ENCODE measurements at regions not wholly inside any gene's neighbourhood (a gene's known extent, or its start where the extent isn't known, plus 50 kb on each side); places are given as distances from the start of the nearest gene placed in this dataset.

GRCh38 chr10:3413937-3414666 is 241.5 kb upstream of the PITRM1 start:
- no peak for DNase-seq (ENCODE audit: low spot score)

GRCh38 chr10:3412646-3413045 is 240.1 kb upstream of the PITRM1 start:
- DNase-seq (ENCODE audit: low spot score): no peak

DNA sequence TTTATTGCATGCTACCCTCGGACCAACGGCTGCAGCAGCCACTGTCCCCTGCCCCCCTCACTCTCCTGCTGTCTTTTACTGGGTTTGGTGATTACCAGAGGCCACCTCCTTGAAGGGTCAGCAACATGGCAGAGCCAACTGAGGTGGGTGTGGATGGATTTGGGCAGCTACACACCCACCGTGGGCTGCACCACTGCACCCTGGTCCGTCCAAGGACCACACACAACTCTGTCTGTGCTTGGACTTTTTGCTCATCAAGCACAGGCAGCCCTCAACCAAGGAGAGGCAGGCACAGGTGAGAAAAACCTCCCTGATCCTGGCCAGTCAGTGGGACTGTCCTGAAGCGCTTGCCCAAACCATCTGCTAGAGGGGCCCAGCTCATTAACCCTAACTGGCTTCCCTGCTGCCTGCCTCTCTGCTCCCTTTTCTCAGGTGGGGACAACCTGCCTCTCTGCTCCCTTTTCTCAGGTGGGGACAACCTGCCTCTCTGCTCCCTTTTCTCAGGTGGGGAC is 239.5 kb upstream of the PITRM1 start:
- DNase-seq (ENCODE audit: low spot score): no peak

- no peak for DNase-seq (ENCODE audit: low spot score)
Observed at GRCh38 chr10:3411044-3411443, 238.5 kb upstream of the PITRM1 start.

- DNase-seq (ENCODE audit: low spot score): no peak
Observed at GRCh38 chr10:3409928-3410327, 237.3 kb upstream of the PITRM1 start.

- no peak for DNase-seq (ENCODE audit: low spot score)
Observed at GRCh38 chr10:3408603-3409365, 236.2 kb upstream of the PITRM1 start.

- peak; percentile 57 for DNase-seq (ENCODE audit: low spot score)
Observed at GRCh38 chr10:3407208-3407607, 234.6 kb upstream of the PITRM1 start.

DNA sequence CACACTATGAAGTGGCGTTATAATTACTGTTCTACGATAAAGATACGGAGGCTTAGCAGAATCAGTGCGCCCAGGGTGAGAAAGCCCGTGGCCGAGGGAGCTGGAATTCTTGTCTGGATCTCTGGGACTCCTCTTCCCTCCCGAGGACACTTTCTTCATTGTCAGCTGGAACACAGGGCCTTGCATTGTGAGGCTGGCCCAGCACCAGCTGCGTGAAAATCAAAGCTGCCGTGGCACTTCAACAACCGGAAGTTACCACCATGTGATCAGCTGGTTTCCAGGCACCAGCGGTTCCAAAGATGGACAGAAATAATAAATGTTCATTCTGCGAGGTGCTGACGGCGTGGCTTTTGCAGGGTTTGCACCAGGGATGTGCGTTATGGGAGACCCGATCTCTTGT is 234.0 kb upstream of the PITRM1 start:
- no peak for DNase-seq (ENCODE audit: low spot score)

DNA sequence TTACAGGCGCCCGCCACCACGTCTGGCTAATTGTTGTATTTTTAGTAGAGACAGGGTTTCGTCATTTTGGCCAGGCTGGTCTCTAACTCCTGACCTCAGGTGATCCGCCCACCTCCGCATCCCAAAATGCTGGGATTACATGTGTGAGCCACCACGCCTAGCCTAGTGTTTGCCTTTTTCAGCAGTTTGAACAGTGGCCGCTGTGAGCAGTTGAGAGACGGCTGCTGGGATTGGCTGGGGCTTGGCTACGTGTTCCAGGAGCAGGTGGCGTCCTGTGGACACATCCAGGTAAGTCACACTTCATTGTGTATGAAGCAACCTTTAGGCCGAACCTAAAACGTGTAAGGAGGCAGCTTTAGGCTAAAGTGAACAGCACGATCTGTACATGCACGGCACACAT is 231.8 kb upstream of the PITRM1 start:
- DNase-seq (ENCODE audit: low spot score): no peak

- no peak for DNase-seq (ENCODE audit: low spot score)
Observed at GRCh38 chr10:3402187-3402751, 229.7 kb upstream of the PITRM1 start.

GRCh38 chr10:3401491-3401938 is 228.9 kb upstream of the PITRM1 start:
- peak; percentile 65 for DNase-seq (ENCODE audit: low spot score)

GRCh38 chr10:3400348-3400747 is 227.8 kb upstream of the PITRM1 start:
- no peak for DNase-seq (ENCODE audit: low spot score)

GRCh38 chr10:3399756-3400155 is 227.2 kb upstream of the PITRM1 start:
- no peak for DNase-seq (ENCODE audit: low spot score)

DNA sequence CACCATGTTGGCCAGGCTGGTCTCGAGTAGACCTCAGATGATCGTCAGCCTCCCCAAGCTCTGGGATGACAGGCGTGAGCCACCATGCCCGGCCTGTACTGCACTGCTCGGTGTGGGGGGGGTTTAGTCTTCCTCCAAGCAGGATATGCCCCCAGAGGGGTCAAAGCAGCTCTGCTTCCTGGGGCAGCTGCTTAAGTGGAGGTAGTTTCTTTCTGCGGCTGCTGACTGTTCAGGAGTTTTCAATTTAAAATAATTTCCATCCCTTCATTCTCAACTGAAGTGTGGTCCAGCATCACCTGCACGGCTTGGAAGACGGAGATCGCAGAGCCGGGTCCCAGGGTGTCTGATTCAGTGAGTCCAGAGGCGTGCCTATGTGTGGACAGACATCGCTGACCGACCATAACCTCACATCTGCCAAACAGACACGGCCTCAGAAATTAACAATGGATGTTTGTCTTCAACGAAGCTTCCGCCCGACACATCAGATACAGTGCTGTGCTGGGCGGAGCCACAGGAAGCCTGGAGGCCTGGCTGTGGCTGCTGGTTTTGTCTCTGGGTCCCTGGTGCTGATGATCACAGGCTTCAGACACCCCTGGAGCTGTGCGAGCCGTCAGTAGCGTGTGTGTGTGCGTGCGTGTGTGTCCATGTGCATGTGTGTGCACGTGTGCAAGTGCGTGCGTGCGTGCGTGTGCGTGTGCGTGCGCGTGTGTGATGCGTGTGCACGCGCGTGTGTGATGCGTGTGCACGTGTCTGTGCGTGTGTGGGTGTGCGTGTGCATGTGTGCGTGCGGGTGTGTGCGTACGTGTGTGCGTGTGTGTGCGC is 226.5 kb upstream of the PITRM1 start:
- no peak for DNase-seq (ENCODE audit: low spot score)

GRCh38 chr10:3397846-3398245 is 225.3 kb upstream of the PITRM1 start:
- DNase-seq (ENCODE audit: low spot score): no peak

- peak; percentile 21 for DNase-seq (ENCODE audit: low spot score)
Observed at GRCh38 chr10:3397231-3397630, 224.6 kb upstream of the PITRM1 start.

DNA sequence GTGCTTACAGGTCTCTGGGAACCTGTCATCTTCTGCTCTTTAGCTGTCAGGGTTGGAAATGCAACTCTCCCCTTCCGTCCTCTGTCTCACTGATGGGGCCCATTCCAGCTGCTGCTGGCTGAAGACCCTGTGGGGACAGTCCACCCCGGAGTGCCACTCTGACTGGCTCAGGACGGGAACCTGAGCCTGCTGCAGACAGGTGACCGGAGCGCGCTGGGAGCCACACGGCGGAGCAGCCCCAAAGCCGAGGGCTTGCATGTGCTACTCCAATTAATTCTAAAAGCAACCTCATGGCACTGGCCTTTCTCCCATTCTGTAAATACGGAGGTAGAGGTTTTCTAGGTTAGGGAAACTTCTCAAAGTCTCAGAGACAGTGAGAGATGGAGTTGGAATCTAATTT is 223.5 kb upstream of the PITRM1 start:
- DNase-seq (ENCODE audit: low spot score): no peak

GRCh38 chr10:3395458-3395861 is 222.9 kb upstream of the PITRM1 start:
- DNase-seq (ENCODE audit: low spot score): no peak

- no peak for DNase-seq (ENCODE audit: low spot score)
Observed at GRCh38 chr10:3395041-3395440, 222.5 kb upstream of the PITRM1 start.

- DNase-seq (ENCODE audit: low spot score): no peak
Observed at GRCh38 chr10:3393958-3394357, 221.4 kb upstream of the PITRM1 start.

GRCh38 chr10:3391657-3392056 is 219.1 kb upstream of the PITRM1 start:
- DNase-seq (ENCODE audit: low spot score): no peak

DNA sequence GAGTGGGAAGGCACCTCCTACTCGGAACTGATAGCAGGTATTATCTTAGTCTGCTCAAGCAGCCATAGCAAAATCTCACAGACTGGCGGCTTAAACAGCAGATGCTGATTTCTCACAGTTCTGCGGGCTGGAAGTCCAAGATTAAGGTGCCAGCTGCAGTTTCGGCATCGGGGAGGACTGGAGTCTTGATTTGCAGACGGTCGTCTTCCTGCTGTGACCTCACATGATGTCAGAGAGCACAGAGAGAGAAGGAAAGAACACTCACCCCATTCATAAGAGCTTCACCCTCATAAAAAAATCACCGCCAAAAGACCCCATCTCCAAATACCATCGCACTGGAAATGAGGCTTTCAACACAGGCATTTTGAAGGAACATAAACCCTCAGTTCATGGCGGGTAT is 216.5 kb upstream of the PITRM1 start:
- no peak for DNase-seq (ENCODE audit: low spot score)
